Esophagus squamous epithelium (tissue), 4 donors: ENCODE measurements at regions not wholly inside any gene's neighbourhood (a gene's known extent, or its start where the extent isn't known, plus 50 kb on each side); places are given as distances from the start of the nearest gene placed in this dataset.

ENCODE experiments used
- POLR2A ChIP-seq, 4 donors: fragments of 450-650 bp; IDR thresholded peaks; one replicate each; pipeline ENCODE4 v1.6.1; 2017; ENCODE audit warnings: antibody characterized with exemption in 4 of 4, mild to moderate bottlenecking in 4 of 4, moderate library complexity in 3 of 4
- TF ChIP-seq, protein P1 (sequence below), 6 experiments: fragments of 450-650 bp in 4 of 6; fragments of 200-600 bp in 2 of 6; sonication (generic) in 2 of 6; IDR thresholded peaks; one replicate each; pipeline ENCODE4 v1.5.1; 2016 to 2019; ENCODE audit warnings: antibody characterized with exemption in 6 of 6, mild to moderate bottlenecking in 4 of 6, moderate library complexity in 4 of 6

DNA sequence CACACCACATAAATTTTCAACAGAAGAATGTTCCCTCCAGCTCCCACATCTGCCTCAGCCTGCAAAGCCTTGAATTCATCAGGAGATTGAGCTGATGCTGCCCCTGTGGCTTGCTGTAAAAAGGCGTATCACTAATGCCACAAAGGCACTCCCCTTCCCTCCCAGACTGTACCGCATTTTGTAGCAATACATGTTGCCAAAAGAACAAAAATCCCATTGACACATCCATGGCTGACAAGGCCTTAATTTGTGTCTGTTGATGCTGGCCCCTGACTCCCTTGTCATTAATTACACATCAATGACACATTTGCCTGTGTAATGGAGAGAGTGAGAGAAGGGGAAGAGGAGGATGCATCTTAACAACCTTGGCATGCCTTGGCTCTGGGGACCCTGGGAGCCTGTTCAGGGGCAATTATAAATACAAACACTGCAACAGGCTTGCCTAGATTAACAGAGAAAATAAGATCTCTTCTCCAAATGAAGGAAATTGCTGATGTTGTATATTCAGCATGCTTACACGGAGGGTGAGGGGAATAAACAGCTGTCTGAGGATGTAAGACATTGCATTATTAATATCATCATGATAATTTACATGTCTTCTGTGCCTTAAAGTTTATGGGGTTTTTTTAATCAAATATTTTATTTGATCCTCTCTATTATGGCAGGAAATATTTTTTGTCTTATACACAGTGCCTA, 264.0 kb downstream of the SUCLG1 start:
- no peak for TF ChIP-seq POLR2A (IDR thresholded peaks at IDR 0.05)
- TF ChIP-seq, protein P1, sequence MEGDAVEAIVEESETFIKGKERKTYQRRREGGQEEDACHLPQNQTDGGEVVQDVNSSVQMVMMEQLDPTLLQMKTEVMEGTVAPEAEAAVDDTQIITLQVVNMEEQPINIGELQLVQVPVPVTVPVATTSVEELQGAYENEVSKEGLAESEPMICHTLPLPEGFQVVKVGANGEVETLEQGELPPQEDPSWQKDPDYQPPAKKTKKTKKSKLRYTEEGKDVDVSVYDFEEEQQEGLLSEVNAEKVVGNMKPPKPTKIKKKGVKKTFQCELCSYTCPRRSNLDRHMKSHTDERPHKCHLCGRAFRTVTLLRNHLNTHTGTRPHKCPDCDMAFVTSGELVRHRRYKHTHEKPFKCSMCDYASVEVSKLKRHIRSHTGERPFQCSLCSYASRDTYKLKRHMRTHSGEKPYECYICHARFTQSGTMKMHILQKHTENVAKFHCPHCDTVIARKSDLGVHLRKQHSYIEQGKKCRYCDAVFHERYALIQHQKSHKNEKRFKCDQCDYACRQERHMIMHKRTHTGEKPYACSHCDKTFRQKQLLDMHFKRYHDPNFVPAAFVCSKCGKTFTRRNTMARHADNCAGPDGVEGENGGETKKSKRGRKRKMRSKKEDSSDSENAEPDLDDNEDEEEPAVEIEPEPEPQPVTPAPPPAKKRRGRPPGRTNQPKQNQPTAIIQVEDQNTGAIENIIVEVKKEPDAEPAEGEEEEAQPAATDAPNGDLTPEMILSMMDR (IDR thresholded peaks at IDR 0.05): no peak
